GM11168 (cell line): ENCODE measurements at regions not wholly inside any gene's neighbourhood (a gene's known extent, or its start where the extent isn't known, plus 50 kb on each side); places are given as distances from the start of the nearest gene placed in this dataset.

Experiments
- in situ Hi-C: fragments of 300-500 bp; cut with MboI; formaldehyde crosslinking; loops from one replicate; pipeline ENCODE4 v1.12.0; 2022; ENCODE audit warnings: low sequenced_read_pairs; ENCODE audit not compliant: unreplicated experiment

DNA sequence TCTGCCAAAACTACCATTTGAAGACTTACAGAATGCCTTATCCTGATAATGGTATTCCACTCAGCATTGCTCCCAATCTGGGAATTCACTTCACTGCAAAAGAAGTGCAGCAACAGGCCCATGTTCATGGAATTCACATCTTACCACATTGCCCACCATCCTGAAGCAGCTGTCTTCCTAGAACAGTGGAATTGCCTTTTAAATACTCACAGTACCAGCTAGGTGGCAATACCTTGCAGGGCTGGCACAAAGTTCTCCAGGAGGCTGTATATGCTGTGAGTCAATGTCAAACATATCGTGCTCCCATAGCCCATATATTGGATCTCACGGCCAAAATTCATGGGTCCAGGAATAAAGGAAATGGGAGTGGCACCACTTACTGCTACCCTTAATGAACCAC, 83.8 kb upstream of the PLEKHG7 start:
- in situ Hi-C loops = no loop called here

DNA sequence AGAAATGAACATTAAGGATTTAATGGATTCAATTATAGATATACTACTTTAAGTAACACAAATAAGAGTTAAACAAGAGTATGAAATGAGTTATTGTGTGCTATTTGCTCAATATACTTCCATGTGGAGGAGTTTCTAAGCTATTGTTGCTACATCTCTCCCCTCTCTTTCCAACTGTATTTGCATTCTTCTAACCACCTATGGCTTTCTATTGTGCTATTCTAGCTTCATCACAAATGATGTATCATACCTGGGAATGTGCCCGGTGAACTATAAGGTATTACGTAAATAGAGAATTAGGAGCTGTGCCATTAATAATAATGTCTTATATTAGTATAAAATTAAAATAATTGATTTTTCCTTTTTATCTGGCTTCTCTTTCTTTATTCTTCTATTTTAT, 87.1 kb upstream of the PLEKHG7 start:
- in situ Hi-C loops = no loop called here

DNA sequence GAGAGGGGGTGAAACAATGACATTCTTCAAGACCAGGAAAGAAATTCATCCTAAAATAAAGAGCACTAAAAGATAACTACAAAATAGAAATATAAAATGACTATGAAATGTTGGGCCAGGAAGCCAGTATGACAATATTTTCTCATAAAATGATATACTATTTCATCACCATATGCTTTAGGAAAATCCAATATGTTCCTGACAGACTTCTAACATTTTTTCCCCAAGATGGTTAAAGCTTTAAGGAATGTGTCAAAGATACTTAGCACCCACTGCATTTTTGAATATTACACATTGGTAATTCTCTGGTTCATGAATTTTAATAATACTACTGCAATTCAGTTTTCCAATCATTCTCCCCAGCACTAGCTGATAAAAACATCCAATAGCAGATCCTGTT, 87.7 kb upstream of the PLEKHG7 start:
- in situ Hi-C loops = no loop called here

DNA sequence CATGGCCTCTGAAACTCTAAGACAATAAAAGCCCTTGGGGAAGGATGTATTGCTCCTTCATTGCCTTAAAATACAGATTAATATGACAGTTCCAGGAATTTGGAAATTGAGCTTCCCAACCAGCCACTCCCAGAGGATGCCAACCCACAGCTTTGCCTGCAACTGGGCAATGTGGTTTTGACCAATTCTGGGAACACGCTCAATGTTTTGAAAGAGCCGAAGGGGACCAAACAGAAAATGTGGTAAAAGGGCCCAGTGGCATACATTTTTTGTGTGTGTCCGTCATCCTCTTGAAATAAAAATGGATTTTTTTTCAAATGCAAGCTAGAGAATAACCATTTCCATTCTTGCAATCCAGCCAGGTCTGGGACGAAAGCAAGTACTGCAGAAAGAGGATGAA, 88.3 kb upstream of the PLEKHG7 start:
- in situ Hi-C loops = no loop called here

DNA sequence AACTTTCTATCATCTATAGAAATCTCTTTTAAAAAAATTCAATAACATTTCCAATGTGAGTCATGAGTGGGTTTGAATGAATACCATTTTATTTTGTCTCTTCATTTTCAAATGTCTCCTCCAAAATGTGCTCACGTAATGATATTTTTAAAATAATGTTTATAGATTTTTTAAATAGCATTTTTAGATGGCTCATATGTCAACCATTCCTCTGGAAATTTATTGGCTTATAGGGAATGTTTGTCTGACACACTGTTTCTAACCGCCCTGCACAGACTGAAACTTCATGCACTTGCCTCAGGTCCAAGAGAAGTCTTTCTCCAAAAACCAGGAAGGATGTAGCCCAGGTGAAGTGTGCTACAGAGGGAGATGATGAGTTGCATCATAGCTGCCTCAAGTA, 88.8 kb upstream of the PLEKHG7 start:
- in situ Hi-C loops = no loop called here

DNA sequence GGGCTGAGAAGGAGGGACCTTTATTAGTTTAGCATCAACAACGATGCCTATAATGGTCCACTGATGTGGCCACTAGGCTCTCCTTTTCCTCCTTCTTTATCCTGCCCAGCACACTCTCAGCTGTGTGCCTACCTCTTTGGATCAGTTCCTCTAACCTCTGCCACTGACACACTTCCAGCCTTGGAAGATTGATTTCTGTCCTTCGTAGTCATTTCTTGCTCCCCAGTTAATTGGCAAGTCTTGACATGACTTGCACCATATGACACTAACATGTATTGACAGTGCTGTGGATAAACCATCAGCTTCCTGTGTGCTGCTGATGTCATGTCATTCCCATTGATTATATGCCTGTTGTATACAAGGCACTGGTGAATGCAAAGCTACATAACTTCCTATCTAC, 90.2 kb upstream of the PLEKHG7 start:
- in situ Hi-C loops = no loop called here

DNA sequence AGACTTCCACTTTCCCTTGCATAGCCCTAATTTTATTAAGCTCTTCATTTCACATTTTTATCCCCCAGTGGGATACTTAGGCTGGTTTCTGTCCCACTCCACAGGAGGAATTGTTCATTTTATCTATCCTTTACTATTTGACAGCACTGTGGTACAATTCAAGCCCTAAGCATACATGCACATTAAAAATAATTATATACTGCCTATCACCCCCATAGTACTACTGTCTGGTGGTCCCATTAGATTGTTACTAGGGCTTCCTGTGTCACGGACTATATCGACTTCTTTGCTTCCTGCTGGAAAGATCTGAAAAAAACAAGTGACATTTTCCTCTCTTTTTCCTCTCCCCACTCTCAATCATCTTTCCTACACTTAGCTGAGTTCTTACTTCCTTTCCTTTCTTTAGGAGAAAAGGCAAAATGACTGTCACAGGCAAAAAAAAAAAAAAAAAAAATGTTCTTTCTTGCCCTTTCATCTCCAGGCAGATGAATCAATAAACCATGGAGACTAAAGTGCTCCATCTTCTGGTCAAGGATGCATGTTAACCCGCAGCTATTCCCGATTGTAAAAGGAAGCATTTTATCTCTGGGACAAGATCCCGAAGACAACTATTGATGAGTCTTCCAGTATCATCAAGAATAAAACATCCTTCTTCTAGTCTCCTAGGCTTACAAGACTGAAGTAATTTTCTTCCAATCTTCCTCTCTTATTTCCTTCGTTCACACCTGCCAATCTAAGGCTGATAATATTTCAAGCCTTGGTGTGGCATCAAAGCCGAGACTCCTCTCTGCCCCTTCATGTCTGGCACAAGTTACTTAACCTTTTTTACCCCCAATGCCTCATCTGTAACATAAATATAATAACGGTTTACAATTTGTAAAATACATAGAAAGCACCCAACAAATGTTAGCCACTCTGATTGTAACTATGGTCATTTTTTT, 94.4 kb upstream of the PLEKHG7 start:
- in situ Hi-C loops = no loop called here

DNA sequence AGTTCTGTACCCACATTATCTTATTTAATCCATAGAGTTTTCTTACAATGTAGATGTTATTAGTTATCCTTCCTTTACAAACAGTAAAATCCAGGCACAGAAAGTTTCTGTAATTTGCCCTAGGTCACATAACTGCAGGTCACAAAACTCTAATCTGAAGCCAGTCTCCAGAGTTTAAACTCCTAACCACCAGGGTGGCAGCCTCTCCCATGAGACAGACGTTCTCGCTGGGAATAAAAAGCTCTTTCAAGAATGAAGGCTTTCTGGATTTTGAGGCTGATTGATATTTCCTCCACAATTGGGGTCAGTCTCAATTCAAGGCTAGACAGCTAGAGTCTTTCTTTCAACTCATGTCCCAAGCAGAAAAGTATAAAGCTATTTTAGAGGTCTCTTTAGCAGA, 95.8 kb upstream of the PLEKHG7 start:
- in situ Hi-C loops = no loop called here

DNA sequence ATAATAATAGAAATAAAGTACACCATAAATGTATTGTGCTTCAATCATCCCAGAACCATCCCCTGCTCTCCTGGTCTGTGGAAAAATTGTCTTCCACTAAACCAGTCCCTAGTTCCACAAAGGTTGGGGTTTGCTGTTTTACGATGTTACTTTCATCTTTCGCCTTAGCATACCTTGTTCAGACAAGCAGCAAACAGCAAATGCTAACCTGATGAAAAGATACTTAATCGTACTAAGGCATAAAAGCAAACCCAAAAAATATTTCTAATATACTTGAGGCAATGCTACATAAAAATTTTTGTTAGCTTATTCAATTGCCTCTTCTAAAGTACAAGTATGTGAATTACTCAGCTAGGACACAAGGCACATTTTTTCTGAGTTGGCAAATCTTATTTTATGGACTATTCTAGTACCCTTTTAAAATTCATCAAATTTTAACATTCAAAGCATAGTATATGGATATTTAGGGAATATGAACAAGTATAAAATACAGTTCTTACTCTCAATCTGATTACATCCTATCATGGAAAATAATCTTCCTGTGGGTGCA, 97.1 kb upstream of the PLEKHG7 start:
- in situ Hi-C loops = no loop called here

DNA sequence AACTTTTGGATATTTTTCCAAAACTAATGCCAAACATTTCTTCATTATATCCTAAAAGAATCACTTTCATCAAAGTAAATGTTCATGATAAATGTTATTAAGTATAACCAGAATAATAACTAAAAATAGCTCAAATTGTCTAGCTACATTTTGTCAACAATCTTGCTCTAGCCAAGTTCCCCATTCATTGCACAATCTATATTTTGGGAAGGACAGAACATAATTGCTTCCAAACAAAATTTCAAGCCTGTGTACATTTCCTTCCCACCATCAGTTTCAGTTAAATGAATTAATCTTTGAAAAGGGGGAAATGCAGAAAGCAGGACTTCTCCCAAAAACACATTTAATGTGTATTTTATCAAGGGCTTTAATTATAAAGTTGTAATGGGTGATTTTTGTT, 98.0 kb upstream of the PLEKHG7 start:
- in situ Hi-C loops = no loop called here

DNA sequence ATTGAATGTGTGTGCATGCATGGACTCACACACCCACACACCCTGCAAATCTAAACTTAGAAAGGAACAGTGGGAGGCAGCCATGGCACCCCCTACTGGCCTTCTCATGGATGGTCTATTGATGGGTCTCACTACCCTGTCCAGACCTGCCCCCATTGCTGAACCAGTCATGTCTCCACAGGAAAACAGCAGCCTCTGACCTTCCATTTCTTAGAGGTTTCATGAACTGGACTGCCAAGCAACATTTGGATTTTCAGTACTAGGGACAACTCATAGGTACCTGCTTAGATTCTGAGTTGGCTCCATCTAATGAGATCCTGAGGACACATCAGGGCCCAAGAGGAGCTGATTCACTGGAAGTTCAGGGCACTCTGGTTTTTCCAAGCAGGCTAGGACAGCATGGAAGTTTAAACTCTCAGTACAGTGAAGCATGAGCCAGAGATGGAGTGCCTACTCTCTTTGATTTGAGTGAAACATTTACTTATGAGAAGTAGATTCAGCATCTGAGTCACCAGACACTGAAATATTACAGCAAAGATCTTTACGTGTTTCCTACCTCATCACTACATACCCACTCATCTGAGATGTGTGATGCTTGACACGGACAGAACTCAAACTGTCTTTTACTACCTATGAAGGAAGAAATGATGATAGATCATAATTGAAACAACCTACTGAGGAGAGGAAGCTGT, 98.9 kb upstream of the PLEKHG7 start:
- in situ Hi-C loops = no loop called here

DNA sequence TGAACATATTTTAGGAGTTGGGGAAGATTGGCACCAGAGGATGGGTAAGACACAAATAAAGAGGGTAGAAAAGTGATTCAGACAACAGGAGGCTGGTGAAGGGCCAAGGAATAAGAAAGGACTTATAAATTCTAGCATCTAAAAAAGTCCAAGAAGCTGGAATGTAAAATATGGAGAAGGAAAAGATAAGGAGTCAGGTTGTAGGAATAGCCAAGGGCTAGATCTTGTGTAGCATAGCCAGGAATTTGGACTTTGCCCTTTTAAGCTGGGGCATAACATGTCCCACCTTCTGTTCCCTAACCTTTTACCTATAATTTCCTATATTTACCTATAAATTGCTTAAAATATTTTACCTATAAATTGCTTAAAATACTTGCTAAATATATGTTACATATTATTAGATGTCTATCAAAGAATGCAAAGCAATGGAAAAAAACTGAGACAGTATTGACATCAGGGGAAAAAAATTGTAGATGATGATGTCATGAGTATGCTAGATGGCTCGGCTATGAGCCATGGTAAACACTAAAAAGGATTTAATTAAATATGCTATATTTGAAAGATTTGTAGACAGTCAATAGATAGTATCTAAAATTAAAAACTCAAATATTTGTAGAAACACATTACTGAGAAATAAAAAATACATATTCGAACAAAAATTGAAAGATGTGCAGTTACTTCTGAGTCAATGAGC, 99.7 kb upstream of the PLEKHG7 start:
- in situ Hi-C loops = no loop called here

DNA sequence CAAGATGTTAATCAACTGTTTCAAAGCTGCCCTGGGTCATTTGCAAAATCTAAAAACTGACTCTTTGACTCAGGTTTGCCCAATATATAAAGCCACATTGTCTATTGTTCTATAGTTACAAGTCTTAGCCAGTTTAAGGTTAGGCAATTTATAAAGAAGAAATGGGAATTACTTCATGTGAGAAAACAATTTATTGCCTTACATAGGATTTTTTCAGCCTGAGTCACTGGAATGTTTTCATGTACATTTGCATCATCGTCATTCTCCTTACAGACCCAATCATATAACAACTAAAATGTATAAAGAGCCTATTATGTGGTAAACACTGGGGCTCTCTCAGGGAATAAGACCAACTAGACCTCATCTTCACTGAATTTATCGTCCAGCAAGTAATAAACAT, 100.3 kb upstream of the PLEKHG7 start:
- in situ Hi-C loops = no loop called here

DNA sequence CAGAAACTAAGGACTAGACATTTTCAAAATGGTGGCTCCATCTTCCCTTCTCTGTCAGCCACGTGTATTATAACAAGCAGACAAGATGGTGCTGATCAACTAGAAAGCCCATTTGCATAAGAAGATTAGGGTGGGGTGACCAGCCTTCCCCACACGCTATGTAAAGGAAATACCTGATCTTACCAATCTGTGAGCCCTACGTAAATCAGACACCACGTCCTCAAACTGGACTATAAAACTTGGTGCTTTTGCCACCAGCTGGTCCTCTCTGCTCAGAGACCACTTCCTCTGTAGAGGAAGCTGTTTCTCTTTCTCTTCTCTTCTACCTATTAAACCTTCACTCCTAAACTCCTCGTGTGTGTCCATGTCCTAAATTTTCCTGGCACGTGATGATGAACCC, 101.1 kb upstream of the PLEKHG7 start:
- in situ Hi-C loops = no loop called here

DNA sequence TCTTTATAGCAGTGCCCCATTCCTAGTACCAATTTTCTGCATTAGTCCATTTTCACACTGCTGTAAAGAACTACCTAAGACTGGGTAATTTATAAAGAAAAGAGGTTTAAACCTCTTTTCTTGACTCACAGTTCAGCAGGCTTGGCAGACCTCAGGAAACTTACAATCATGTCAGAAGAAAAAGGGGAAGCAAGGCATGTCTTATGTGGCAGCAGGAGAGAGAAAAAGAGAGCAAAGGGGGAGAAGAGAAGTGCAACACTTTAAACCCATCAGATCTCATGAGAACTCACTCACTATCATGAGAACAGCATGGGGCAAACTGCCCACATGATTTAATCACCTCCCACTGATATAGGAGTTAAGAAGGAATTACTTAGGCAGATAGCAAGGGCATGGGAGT, 101.6 kb upstream of the PLEKHG7 start:
- in situ Hi-C loops = no loop called here

DNA sequence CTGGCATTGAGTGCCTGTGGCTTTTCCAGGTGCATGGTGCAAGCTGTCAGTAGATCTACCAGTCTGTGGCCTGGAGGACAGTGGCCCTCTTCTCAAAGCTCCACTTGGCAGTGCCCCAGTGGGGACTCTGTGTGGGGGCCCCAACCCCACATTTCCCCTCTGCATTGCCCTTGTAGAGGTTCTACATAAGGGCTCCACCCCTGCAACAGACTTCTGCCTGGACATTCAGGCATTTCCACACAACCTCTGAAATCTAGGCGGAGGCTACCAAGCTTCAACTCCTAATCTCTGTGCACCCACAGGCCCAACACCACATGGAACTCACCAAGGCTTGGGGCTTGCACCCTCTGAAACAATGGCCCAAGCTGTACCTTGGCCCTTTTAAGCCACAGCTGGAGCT, 102.7 kb upstream of the PLEKHG7 start:
- in situ Hi-C loops = no loop called here

DNA sequence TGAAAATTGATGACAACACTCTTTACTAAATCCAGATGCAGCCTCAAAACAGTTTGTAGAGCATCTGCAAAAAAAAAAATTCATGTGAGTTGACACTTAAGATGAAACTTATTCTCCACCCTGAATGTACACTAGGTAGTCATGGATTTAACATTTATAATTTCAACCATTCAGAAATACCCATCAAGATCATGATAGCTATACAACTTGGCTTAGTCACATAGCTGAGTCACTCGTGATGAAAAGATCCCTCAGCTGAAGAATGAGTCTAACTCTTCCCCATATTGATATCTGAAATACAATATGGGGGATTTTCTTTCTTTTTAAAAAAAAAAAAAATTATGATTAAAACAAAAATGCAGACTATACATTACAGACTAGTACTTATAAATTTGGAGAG, 104.8 kb upstream of the PLEKHG7 start:
- in situ Hi-C loops = loop anchor here (25.0 kb wide), 1 partner anchor 786 kb away; no protein-coding TSS in a partner anchor

DNA sequence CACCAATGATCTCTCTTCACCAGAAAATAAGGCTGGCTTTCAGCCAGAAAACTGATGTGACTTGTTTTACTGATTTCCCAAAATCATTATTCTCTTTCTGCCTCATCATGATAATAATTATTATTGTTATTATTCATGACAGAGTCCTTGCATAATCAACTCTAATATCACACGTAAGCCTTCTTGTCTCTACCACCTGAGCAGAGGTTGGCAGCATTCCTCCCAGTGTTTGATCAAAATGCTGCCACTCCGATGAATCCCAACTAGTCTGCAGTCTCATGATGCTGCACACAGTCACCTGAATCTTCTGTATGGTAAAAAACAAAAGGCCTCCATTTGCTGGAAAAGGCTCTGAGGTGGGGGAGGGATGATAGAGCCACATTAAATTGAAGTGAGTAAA, 105.7 kb upstream of the PLEKHG7 start:
- in situ Hi-C loops = loop anchor here (25.0 kb wide), 1 partner anchor 785 kb away; no protein-coding TSS in a partner anchor

DNA sequence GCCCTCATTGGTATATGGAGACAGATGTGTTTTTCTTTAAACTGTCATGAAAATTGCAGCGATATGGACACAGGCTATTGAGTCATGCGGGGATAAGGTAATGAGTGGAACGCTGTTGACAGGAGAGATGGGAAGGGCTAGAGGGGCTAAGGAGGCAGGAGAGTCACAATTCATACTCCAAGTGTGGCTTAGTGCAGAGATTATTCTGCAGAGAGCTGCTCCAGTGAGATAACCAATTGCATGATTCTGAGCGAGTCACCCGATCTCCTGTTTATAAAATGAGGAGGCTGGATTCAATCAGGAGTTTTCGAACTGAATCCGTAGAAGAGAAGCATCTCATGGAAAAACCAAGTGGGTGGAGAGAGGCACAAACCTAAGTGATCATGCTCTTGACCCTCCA, 106.4 kb upstream of the PLEKHG7 start:
- in situ Hi-C loops = loop anchor here (25.0 kb wide), 1 partner anchor 784 kb away; no protein-coding TSS in a partner anchor

DNA sequence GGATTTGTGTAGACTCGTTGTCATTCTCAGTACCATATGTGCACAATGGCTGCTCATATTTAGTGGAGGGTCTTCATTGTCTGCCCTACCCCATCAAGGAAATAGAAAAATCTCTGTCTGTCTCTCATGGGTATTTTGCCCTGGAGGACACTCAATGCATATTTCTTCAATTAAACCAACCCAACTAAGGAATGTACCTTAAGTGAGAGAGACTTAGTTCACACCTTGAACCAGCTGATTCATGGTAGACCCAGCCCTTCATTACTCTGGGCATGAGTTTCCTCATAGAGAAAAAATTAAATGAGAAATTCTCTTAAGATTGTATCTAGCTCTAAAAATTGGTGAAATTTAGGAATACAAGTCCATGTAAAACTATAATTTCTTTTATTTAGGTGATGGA, 107.1 kb upstream of the PLEKHG7 start:
- in situ Hi-C loops = loop anchor here (25.0 kb wide), 1 partner anchor 783 kb away; no protein-coding TSS in a partner anchor
